ENCODE measurements at regions not wholly inside any gene's neighbourhood (a gene's known extent, or its start where the extent isn't known, plus 50 kb on each side); places are given as distances from the start of the nearest gene placed in this dataset.
"Not testable (repeated sequence)": the region's sequence is repeated elsewhere in the genome, so short reads cannot be mapped to it uniquely, and the experiment has no call there.

GRCh38 chr7:25460433-25460832 is 232.1 kb upstream of the NPVF start:
- DNase-seq (ENCODE audit: low spot score), result no peak
- in situ Hi-C loops (cut with MboI; ENCODE audit: low sequenced_read_pairs, unreplicated experiment), result no loop called here
- TF ChIP-seq, protein P1, sequence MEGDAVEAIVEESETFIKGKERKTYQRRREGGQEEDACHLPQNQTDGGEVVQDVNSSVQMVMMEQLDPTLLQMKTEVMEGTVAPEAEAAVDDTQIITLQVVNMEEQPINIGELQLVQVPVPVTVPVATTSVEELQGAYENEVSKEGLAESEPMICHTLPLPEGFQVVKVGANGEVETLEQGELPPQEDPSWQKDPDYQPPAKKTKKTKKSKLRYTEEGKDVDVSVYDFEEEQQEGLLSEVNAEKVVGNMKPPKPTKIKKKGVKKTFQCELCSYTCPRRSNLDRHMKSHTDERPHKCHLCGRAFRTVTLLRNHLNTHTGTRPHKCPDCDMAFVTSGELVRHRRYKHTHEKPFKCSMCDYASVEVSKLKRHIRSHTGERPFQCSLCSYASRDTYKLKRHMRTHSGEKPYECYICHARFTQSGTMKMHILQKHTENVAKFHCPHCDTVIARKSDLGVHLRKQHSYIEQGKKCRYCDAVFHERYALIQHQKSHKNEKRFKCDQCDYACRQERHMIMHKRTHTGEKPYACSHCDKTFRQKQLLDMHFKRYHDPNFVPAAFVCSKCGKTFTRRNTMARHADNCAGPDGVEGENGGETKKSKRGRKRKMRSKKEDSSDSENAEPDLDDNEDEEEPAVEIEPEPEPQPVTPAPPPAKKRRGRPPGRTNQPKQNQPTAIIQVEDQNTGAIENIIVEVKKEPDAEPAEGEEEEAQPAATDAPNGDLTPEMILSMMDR (IDR thresholded peaks at IDR 0.05; ENCODE audit: borderline replicate concordance, control extremely low read depth, extremely low read depth, insufficient read depth, missing control alignments), result no peak

GRCh38 chr7:25469669-25470068 is 241.4 kb upstream of the NPVF start:
- TF ChIP-seq, protein P1 (IDR thresholded peaks at IDR 0.05; ENCODE audit: borderline replicate concordance, control extremely low read depth, extremely low read depth, insufficient read depth, missing control alignments), result no peak
- DNase-seq (ENCODE audit: low spot score), result no peak
- in situ Hi-C loops (cut with MboI; ENCODE audit: low sequenced_read_pairs, unreplicated experiment), result no loop called here

DNA sequence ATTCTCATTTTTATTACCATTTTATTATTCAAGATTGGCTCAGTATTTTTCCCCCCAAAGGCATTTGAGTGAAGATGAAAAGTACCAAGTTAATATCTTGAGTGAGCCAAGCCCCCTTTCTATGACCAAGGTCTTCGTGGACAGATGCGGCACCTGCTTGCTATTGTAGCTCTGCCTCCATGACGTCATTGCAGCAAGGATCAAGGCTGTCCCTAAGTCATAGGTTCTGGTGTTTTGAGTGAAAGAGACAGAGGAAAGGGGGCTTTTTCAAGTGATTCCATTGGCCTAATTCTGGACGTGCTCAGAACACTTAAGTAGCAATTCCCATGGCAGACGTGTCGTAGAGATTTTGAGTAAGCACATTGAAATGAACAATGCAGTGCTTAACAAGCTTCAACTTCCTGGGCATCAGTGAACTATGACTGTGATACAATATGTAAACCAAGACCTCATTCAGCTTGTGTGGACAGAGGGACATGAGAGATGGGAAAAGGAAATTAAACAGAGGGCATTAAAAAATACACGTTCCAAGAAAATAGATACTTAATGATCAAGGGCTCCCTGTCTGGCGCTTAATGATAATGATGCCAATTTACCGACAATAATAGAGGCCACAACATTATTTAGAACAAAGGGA is 248.7 kb upstream of the NPVF start:
- TF ChIP-seq, protein P1 (IDR thresholded peaks at IDR 0.05; ENCODE audit: borderline replicate concordance, control extremely low read depth, extremely low read depth, insufficient read depth, missing control alignments), result no peak
- in situ Hi-C loops (cut with MboI; ENCODE audit: low sequenced_read_pairs, unreplicated experiment), result no loop called here
- no peak for DNase-seq (ENCODE audit: low spot score)

DNA sequence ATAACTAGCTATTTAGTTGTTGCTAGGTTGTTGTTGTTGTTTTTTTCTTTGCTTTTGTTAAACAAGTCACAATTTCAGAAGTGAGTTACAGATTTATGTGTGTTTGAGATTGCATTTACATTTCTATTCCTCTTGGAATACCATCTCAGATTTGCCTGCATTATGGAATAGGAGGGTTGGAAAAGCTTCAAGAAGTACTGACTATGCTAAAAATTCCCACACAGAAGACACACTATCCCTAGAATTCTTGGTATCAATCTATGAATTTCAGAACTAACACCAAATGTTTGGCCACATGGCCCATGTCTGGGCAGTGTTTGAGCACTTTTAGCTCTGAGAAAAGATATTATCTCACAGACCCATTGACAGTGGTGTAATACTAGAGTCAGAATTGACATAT is 249.9 kb upstream of the NPVF start:
- in situ Hi-C loops (cut with MboI; ENCODE audit: low sequenced_read_pairs, unreplicated experiment); DNase-seq (ENCODE audit: low spot score): not testable (repeated sequence)

- TF ChIP-seq, protein P1 (IDR thresholded peaks at IDR 0.05; ENCODE audit: borderline replicate concordance, control extremely low read depth, extremely low read depth, insufficient read depth, missing control alignments), result no peak
- no peak for DNase-seq (ENCODE audit: low spot score)
- in situ Hi-C loops (cut with MboI; ENCODE audit: low sequenced_read_pairs, unreplicated experiment), result no loop called here
Observed at GRCh38 chr7:25478925-25479324, 250.6 kb upstream of the NPVF start.

DNA sequence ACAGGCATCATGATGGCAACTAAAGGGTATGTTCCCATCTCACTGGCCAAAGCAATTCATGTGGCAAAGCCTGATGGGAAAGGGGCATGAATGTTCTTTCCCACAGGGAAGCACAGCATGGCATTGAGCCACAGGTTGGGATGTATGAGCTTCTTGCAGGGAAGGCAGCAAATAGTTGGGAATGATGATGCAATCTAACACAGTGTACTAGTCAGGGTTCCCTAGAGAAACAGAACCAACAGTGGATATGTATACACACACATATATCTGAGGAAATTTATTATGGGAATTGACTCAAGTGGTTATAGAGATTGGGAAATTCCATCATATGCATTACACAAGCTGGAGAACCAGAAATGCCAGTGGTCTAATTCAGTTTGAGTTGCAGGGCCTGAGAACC is 253.6 kb upstream of the NPVF start:
- TF ChIP-seq, protein P1 (IDR thresholded peaks at IDR 0.05; ENCODE audit: borderline replicate concordance, control extremely low read depth, extremely low read depth, insufficient read depth, missing control alignments), result no peak
- no peak for DNase-seq (ENCODE audit: low spot score)
- in situ Hi-C loops (cut with MboI; ENCODE audit: low sequenced_read_pairs, unreplicated experiment), result no loop called here

- TF ChIP-seq, protein P1 (IDR thresholded peaks at IDR 0.05; ENCODE audit: borderline replicate concordance, control extremely low read depth, extremely low read depth, insufficient read depth, missing control alignments), result no peak
- in situ Hi-C loops (cut with MboI; ENCODE audit: low sequenced_read_pairs, unreplicated experiment), result no loop called here
- no peak for DNase-seq (ENCODE audit: low spot score)
Observed at GRCh38 chr7:25482631-25483030, 254.3 kb upstream of the NPVF start.
